Stimulated activated CD4-positive, alpha-beta T cell treated with anti-CD3 and anti-CD28 coated beads, Interleukin-12 subunit alpha, Interleukin-12 subunit beta, amount 100 ng/mL, for 48 hours (primary cell): ENCODE measurements at regions not wholly inside any gene's neighbourhood (a gene's known extent, or its start where the extent isn't known, plus 50 kb on each side); places are given as distances from the start of the nearest gene placed in this dataset.
A peak's percentile ranks its signal among the peaks of the same experiment; 100 is the strongest.

Experiments
- DNase-seq, 3 donors: peaks; one replicate each; pipeline ENCODE4 v3.0.0-alpha.2; 2020; ENCODE audit warnings: low read depth in 2 of 3, low spot score in 1 of 3

DNA sequence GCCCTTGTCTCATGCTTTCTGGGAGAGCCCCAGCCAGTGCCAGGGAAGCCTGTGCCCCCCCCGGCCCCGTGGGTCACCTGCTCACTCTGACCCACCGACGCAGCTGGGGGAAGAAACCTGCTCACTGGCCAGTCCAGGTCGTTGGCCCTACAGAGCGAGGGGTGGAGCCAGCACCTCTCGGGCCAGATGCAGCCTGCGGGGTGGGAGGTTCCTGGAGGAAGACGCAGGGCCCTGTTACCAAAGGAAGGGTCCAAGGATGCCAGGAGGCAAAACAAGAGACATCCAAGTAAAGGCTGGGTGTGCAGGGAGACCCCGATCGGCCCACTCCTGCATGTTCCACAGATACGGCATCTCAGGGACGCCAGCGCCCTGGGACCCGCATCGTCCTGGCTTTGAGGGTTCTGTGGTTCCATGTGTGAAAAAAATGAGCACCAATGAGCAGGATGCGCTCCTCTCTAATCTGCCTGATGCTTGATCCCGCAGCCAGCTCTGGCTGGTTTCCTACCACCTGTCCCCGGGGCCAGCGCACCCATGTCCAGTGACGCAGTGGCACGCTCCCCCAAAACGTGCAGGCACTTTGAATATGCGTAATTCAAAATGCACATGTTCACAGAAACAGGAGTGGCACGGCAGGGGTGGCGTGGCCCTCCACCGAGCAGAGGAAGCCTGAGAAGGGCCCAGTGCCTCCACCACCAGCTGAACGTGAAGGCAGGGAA, 66.0 kb upstream of the GALNT9 start:
- no peak for DNase-seq

DNA sequence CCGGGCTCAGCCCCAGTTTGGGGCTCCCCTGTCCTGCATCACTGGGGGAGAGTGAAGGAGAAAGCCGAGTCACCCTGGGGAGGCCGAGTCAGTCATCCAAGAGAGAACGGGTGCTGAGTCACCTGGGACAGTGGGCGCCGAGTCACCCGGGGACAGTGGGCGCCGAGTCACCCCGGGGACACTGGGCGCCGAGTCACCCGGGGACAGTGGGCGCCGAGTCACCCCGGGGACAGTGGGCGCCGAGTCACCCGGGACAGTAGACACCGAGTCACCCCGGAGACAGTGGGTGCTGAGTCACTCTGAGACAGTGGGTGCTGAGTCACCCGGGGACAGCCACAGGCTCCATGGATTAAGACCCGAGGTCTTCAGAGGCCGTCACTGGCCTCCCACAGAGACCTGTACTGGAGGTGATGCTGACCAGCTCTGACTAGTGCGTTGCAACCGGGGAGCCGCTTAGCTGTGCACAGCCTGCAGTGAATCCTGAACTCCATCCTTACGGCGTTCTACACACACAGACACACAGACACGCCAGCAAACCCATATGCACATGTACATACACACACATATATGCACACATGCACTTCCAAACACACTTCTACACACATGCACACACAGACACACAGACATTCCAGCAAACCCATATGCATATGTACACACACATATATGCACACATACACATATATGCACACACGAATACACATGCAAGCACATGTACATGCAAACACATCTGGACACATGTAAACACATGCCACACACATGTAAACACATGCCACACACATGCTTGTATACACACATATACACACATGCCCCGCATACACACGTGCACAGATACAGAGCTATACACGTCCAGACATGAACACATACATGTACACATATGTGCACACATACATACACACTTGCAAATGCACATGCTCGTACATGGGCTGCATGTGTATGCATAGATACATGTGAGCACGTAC, 64.9 kb upstream of the GALNT9 start:
- peak in 2 of 3 donors; percentile 12 to 23 for DNase-seq

DNA sequence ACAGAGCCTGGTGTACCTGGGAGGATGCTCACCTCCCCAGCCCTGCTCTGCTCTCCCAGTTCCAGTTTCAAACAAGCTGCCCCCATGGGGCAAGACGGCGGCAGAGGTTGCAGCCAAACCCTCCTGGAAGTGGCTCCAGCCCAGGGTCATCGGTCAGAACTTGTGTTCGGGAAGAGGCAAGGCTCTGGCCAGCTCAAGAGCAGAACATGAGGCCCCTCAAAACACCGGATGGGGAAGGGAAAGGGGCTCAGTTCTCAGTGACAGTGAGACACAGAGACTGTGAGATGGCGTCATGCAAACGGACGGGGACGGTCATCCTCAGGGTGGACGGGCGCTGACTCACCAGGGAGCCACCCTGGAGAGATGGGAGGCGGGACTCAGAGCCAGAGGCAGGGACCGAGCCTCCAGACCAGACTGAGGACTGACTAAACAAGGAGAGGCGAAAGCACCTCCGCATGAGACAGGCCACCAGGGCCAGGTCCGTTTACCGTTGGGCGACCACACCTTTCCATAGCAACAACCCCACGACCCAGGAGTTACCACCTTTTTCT, 63.9 kb upstream of the GALNT9 start:
- DNase-seq = no peak

DNA sequence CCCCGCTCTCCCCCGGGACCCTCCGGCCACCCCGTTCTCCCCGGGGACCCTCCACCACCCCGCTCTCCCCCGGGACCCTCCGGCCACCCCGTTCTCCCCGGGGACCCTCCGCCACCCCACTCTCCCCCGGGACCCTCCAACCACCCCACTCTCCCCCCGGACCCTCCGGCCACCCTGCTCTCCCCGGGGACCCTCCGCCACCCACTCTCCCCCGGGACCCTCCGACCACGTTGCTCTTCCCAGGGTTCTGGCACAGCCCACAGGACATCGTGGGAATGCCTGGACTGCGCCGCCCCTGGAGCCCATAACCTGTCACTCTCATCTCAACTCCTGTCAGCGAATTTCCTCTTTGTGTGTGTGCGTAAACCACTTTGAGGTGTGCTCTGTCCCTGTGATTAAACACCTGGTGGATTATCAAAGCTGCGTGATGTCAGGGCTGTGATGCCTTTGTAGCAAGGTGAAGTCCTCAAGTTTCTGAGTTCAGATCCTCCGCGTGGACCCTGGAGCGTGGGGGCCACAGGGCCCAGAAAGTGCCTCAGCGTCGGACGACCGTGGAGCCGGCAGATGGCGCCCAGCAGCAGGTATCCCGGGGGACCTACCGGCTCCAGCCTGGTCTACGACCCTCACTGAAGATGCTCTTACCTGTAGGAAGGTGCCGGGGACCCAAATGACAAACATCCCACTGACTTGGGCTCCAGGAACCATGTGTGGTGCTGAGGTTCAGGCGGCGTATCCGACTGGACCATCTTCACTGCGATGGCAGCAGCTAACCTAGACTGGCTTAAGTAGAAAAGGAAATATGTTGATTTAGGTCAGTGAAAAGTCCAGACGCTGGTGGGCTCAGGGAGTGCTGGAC, 63.2 kb upstream of the GALNT9 start:
- DNase-seq = no peak

DNA sequence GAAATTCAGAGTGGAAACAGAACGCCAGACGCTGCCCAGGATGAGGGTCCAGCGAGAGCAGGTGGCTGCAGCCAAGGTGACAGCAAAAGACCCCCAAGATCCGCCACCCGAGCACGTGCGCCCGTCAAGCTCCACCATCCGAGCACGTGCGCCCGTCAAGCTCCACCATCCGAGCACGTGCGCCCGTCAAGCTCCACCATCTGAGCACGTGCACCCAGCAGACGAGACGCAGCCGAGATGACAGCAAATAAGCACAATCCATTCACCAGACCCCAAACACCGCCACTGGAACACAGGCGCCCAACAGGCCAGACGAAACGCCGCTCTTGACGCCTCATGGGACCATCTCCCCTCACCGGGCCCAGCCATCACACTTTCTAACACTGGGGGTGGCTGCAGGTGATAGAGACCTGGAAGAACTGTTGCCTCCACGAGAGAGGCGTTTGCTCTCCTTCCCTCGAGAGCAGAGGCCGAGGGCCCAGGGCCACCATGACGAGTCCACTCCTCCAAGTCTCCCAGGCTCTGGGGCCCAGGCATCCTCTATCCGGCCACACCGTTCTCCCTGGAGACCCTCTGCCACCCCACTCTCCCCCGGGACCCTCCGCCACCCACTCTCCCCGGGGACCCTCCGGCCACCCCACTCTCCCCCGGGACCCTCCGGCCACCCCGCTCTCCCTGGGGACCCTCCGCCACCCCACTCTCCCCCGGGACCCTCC, 62.1 kb upstream of the GALNT9 start:
- no peak for DNase-seq

DNA sequence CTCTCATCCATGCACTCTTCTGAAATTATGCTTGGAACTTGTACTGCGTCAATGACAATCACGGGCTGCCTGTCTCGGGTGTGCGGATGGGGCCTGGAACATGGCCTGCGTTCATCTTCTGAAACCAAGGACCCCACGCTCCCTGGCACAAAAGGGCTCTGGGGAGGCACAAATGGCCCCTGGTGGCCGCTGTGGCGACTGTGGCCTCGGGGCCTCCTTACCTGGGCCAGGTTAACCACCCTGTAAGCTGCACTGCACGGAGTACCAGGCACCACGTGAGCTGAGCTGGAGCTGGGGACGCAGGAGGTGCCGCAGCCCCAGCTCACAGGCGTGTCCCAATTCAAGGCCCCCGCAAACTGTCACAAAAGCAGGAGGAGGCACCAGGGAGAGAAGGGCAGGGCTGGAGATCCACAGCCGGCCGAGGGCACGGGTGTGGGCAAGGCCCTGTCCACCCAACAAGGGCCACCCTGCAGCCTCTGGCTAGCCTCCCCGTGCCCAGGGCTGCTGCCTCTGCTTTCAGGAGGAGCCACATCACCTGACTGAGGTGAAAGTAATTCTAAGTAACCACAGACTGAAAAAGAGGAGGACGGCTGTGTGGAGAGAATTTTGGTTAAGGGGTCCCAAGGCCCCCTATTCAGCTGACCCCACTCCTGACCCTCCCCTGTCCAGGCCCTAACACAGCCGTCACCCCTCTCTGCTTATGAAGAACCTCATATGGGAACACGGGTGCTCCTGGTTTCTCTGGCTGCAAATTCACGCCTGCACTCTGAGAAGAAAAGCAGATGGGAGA, 61.1 kb upstream of the GALNT9 start:
- no peak for DNase-seq

DNA sequence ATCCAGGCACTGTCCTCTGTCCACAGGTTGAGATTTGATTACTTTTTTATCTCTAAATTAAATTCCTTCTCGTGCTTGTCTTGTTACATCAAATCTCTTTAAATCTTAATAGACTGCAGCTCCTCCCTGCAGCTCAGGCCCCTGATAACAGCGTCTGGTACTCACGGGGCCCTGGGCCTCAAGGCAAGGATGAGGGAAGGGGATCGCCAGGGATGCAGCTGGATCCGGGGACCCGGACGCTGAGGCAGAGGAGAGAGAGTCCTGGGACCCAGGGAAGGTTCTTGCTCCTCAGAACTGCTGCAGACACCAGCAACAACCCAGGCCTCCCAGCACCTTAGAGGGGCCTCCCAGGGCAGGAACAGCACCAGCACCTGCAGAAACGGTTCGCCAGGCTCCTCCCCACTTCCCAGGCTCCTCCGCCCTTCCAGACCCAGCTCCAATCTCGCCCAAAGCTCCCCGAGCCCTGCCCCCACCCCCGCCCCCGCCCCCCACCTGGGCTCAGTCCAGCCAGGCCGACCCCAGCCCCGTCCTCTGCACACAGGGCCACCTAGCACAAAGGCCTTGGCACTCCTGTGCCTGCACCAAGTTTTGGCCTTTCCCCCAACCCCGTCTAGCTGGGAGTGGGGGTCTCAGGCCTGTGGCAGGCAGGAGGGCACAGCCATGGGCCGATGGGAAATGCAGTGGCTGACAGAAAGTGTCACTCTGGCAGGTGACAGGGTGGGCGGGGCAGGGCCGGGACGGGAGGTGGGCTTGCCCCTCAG, 60.3 kb upstream of the GALNT9 start:
- no peak for DNase-seq

DNA sequence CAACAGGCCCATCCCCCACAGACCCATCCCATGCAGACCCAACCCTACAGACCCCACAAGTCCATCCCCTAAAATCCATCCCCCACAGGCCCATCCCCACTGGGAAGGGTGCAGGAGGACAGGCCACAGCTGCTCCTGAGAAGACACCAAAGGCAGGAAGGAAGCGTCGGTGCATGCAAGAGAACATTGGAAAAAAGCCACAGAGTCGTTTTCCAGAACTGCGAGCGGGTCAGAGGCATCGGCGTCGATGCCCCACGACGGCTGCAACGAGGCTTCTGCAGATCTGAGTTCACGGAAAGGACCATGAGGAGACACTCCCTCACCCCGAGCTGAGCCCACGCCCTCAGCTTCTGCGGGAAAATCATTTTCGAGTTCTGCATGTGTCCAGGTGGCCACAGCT, 59.6 kb upstream of the GALNT9 start:
- DNase-seq = no peak

DNA sequence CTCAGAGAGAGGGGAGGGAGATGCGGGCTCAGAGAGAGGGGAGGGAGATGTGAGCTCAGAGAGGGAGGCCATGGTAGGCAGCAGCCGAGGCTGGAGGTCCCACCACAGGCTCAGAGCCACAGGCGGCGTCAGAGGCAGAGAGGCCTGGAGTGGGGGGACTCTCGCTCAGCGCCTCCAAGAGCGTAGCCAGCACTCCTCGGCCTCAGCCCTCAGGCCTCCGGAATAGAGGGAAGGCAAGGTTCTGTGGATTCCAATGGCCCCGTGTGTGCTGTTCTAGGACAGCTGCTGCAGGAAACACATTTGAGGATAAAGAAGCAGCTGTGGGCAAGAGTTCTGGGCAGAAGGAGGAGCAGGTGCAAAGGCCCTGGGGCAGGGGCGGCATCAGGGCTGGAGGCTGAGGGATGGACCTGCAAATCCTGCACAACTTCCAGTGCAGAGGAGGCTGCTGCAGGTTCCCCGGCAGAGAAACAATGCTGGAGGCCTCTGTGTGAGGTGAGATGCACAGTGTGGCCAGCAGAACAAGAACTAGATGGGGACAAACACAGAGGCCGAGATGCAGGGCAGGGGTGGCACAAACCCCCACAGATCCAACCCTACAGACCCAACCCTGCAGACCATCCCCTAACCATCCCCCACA, 59.1 kb upstream of the GALNT9 start:
- no peak for DNase-seq

DNA sequence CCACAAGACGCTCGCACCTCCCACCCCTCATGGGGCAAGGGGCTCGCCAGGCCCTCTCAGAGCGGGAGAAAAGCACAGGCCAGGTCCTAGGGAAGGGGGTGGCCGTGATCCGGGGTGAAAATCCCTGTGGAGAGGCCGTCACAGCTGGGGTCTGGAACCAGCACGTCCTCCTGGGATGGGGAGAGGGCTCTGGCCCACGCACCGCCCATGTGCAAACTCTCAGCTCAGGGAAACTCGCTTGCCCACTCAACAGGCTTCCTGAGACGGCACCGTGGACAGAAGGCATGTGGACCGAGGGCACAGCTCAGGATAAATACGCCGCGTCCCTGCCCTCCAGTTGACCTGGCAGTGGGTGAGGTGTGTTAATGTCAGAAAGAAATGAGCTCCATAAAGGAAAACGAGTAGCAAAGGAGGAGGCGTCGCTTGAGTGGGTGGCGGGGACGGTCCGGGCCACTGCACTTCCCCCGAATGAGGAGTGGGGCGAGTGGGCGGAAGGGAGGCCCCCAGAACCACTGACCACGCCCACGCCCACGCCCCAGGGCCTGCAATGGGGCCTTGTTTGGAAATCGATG, 57.6 kb upstream of the GALNT9 start:
- no peak for DNase-seq

DNA sequence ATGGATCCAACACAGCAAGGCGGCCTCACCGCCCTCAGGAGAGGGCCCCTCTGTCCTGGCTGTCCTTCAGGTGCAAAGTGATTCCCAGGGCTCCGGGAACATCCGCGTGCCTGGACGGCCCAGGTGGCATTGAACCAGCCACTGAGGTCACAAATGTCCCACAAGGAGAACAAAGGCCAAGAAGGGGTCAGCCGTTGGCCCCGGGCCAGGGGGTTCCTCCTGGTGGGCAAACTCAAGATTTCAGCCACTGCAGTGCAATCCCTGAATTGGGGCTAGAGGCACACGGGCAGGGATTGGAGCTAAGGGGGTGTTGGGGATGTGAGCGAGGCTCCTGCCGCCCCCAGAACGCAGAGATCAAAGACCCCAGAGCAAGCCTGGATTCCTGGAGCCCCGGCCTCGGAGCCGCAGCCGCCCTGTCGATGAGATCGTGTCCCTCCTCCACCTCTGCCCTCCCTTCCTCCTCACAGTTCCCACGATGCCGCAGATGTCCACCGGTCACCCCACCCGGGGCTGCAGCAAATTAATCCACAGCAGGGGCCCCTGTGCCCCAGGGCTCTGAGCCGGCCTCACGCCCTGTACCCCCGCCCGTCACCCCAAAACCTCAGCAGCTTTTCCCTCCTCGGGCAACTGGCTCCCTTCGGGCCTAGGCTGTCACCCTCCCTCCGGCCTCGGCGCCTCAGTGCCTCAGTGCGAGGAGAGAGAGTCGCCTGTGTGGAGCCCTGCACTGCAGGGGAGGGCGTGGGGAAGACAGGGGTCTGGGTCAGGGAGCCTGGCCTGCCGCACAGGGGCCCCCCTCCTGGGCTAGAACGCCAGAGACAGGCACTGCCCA, 56.7 kb upstream of the GALNT9 start:
- DNase-seq = no peak

DNA sequence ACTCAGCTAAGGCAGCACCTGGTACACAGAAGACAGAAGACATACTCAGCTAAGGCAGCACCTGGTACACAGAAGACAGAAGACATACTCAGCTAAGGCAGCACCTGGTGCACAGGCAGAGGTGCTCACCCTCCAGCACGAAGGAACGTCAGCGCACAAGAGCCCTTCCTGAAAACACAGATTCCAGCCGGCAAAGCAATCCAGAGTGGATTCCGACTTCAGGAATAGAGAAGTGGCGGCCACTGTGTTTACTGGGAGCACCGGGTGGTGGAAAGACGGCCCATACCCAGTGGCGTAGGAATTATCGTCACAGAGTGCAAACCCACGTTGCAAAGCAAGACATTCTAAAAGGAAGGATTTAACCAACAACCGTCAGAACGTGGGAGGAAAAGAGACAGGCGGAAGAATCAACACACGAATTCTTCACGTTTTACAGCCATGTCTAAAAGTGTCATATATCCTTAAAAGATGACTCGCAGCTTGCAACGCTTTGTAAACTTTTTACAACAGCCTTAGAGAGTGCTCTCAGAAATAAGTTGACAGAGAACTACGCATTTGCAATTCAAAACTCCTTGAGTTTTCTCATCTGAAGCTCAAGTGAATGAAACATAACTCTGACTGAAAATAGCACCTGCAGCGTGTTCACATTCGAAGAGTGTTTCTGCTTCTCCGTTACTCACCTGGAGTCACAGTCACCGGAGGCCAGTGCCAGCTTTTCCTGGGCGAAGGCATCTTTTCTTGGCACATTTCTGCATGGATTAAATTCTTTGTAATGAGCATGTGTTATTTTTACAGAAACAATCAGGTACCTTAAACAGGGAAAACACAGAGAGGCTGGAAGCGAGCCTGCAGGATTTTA, 55.8 kb upstream of the GALNT9 start:
- DNase-seq = no peak

DNA sequence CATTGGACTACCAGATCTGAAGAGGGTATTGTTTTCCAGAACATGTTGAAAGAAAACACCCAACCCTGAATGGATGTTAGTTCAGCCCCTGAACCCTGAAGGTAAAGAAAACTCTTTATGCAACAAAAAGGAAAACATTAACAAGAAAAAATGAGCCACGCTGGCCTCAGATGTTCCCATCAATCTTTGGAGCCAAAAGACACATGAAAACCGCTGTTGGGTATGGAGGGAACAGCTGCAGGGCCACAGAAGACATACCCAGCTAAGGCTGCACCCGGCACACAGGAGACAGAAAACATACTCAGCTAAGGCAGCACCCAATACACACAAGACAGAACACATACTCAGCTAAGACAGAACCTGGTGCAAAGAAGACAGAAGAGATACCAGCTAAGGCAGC, 51.3 kb upstream of the GALNT9 start:
- DNase-seq = no peak

DNA sequence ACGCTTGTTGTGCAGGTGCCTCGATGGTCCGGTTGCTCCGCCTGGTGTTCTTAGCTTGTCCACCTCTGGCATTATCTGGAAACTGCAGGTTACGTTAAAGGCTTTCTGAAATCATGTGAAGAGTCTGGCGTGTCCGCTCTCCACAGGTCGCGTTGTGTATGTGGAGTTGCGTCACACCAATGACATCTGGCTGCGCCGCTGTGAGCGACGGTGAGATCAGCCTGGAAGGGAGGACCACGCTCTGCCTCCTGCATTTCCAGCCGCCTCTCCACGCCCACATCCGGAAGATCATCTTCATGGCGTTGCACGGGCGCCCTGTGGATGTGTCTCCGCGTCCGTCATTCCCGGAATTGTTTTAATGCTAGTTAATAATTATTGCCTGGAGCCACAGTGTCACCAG, 50.6 kb upstream of the GALNT9 start:
- no peak for DNase-seq

DNA sequence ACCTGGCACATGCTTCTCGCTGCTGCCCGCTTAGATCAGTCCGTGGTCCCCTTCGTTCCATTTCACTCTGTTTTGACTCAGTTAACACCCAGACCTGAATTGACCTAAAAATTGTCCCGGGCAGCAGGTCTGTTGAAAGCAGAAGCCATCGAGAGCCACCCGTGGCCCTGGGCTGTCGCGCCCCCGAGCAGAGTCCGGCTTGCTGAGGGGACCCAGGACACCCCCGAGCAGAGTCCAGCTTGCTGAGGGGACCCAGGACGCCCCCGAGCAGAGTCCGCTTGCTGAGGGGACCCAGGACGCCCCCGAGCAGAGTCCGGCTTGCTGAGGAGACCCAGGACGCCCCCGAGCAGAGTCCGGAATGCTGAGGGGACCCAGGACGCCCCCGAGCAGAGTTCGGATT, 50.2 kb upstream of the GALNT9 start:
- no peak for DNase-seq
